ENCODE measurements at regions not wholly inside any gene's neighbourhood (a gene's known extent, or its start where the extent isn't known, plus 50 kb on each side); places are given as distances from the start of the nearest gene placed in this dataset.

GRCh38 chr2:59390581-59390980 lies 1149.5 kb upstream of the FANCL start:
- no peak for TF ChIP-seq CTCF (IDR thresholded peaks at IDR 0.05; ENCODE audit: low read length)
- TF ChIP-seq EZH2phosphoT487 (IDR thresholded peaks at IDR 0.05; ENCODE audit: low read length), result no peak
- no peak for TF ChIP-seq EZH2 (optimal IDR thresholded peaks at IDR 0.05; ENCODE audit: low read depth, low read length)

Measured in MM.1S (cell line).